Effector memory CD8-positive, alpha-beta T cell (primary cell): ENCODE measurements at regions not wholly inside any gene's neighbourhood (a gene's known extent, or its start where the extent isn't known, plus 50 kb on each side); places are given as distances from the start of the nearest gene placed in this dataset.

Experiments used
- ATAC-seq: fragments of 150-1000 bp; cut with Tn5 transposase; replicated peaks from 2 replicates; pipeline ENCODE4 v1.10.0; 2021; ENCODE audit warnings: mild to moderate bottlenecking, moderate library complexity
- DNase-seq, 3 experiments: peaks; one replicate each; pipeline ENCODE4 v3.0.0; 2021
- H3K27ac Mint-ChIP-seq, 2 donors: one replicate each; pipeline ENCODE4 v1.8.0; 2022; ENCODE audit warnings: mild to moderate bottlenecking in 2 of 2, mixed read lengths in 2 of 2, moderate library complexity in 2 of 2
- H3K27me3 Mint-ChIP-seq, 2 donors: one replicate each; pipeline ENCODE4 v1.8.0; 2022; ENCODE audit warnings: mixed read lengths in 2 of 2
- H3K36me3 Mint-ChIP-seq: one replicate; pipeline ENCODE4 v1.8.0; 2022; ENCODE audit warnings: mild to moderate bottlenecking, moderate library complexity, mixed read lengths; ENCODE audit not compliant: insufficient read depth
- H3K4me1 Mint-ChIP-seq, 2 donors: one replicate each; pipeline ENCODE4 v1.8.0; 2022; ENCODE audit warnings: low read depth in 2 of 2, mixed read lengths in 2 of 2
- H3K4me3 Mint-ChIP-seq, 2 donors: one replicate each; pipeline ENCODE4 v1.8.0; 2022; ENCODE audit warnings: mild to moderate bottlenecking in 2 of 2, mixed read lengths in 2 of 2, moderate library complexity in 2 of 2
- H3K9me3 Mint-ChIP-seq, 2 donors: one replicate each; pipeline ENCODE4 v1.8.0; 2022; ENCODE audit warnings: mixed read lengths in 2 of 2

- Mint-ChIP-seq H3K9me3 (no peaks in the 10 kb centered on the region), H3K4me1 (peaks cover 35 to 45% of the 10 kb centered on the region in 2 donors), H3K36me3 (no peaks in the 10 kb centered on the region), H3K27ac (peak overlapping the region; percentile 90 to 92), H3K27me3 (no peaks in the 10 kb centered on the region), H3K4me3 (no peak overlapping the region)
- ATAC-seq (no peak), DNase-seq (no peak)
These were observed 318.3 kb upstream of the GATB start for GRCh38 chr4:152079079-152079478.

GRCh38 chr4:152077582-152077981 is 316.8 kb upstream of the GATB start:
- H3K4me3 Mint-ChIP-seq, result no peak overlapping the region
- peaks cover 35 to 45% of the 10 kb centered on the region in 2 donors for H3K4me1 Mint-ChIP-seq
- no peaks in the 10 kb centered on the region for H3K27me3 Mint-ChIP-seq
- peak overlapping the region in 1 of 2 donors; percentile 15 for H3K27ac Mint-ChIP-seq
- ATAC-seq, result no peak
- DNase-seq, result no peak
- H3K9me3 Mint-ChIP-seq, result no peaks in the 10 kb centered on the region
- no peaks in the 10 kb centered on the region for H3K36me3 Mint-ChIP-seq

- Mint-ChIP-seq H3K27ac (peak overlapping the region in 1 of 2 donors; percentile 27), H3K4me1 (peaks cover 29 to 39% of the 10 kb centered on the region in 2 donors)
These were observed 314.6 kb upstream of the GATB start for GRCh38 chr4:152075253-152075928.

GRCh38 chr4:152074573-152074972 is 313.8 kb upstream of the GATB start:
- DNase-seq (no peak), ATAC-seq (no peak)
- H3K4me3 Mint-ChIP-seq, result no peak overlapping the region
- H3K27me3 Mint-ChIP-seq, result no peaks in the 10 kb centered on the region
- H3K27ac Mint-ChIP-seq, result peak overlapping the region in 1 of 2 donors; percentile 27
- H3K9me3 Mint-ChIP-seq, result no peaks in the 10 kb centered on the region
- peaks cover 21 to 31% of the 10 kb centered on the region in 2 donors for H3K4me1 Mint-ChIP-seq
- no peaks in the 10 kb centered on the region for H3K36me3 Mint-ChIP-seq

More at GRCh38 chr4:152075253-152075928, 314.6 kb upstream of the GATB start:
- H3K27me3 Mint-ChIP-seq, result no peaks in the 10 kb centered on the region
- H3K36me3 Mint-ChIP-seq, result no peaks in the 10 kb centered on the region
- H3K9me3 Mint-ChIP-seq, result no peaks in the 10 kb centered on the region
- no peak overlapping the region for H3K4me3 Mint-ChIP-seq
- DNase-seq, result no peak
- no peak for ATAC-seq

GRCh38 chr4:152074088-152074437 is 313.3 kb upstream of the GATB start:
- no peaks in the 10 kb centered on the region for H3K27me3 Mint-ChIP-seq
- ATAC-seq, result no peak
- H3K4me1 Mint-ChIP-seq, result peaks cover 20 to 27% of the 10 kb centered on the region in 2 donors
- no peaks in the 10 kb centered on the region for H3K9me3 Mint-ChIP-seq
- no peak overlapping the region for H3K4me3 Mint-ChIP-seq
- no peaks in the 10 kb centered on the region for H3K36me3 Mint-ChIP-seq
- DNase-seq, result no peak
- H3K27ac Mint-ChIP-seq, result no peak overlapping the region

GRCh38 chr4:152073351-152074087 is 312.7 kb upstream of the GATB start:
- no peak for ATAC-seq
- peaks cover 23 to 32% of the 10 kb centered on the region in 2 donors for H3K4me1 Mint-ChIP-seq
- no peak for DNase-seq
- H3K9me3 Mint-ChIP-seq, result no peaks in the 10 kb centered on the region
- H3K4me3 Mint-ChIP-seq, result no peak overlapping the region
- no peak overlapping the region for H3K27ac Mint-ChIP-seq
- H3K36me3 Mint-ChIP-seq, result no peaks in the 10 kb centered on the region
- no peaks in the 10 kb centered on the region for H3K27me3 Mint-ChIP-seq

- Mint-ChIP-seq H3K4me3 (no peak overlapping the region), H3K27me3 (no peaks in the 10 kb centered on the region), H3K36me3 (no peaks in the 10 kb centered on the region), H3K9me3 (no peaks in the 10 kb centered on the region), H3K4me1 (peaks cover 23 to 38% of the 10 kb centered on the region in 2 donors), H3K27ac (no peak overlapping the region)
- DNase-seq (no peak), ATAC-seq (no peak)
These were observed 312.1 kb upstream of the GATB start for GRCh38 chr4:152072906-152073305.

GRCh38 chr4:152072001-152072485 is 311.2 kb upstream of the GATB start:
- no peaks in the 10 kb centered on the region for H3K36me3 Mint-ChIP-seq
- peaks cover 19 to 39% of the 10 kb centered on the region in 2 donors for H3K4me1 Mint-ChIP-seq
- DNase-seq (no peak), ATAC-seq (no peak)
- H3K4me3 Mint-ChIP-seq, result no peak overlapping the region
- no peaks in the 10 kb centered on the region for H3K9me3 Mint-ChIP-seq
- H3K27me3 Mint-ChIP-seq, result no peaks in the 10 kb centered on the region
- no peak overlapping the region for H3K27ac Mint-ChIP-seq

GRCh38 chr4:152070854-152071253 is 310.0 kb upstream of the GATB start:
- no peaks in the 10 kb centered on the region for H3K9me3 Mint-ChIP-seq
- no peaks in the 10 kb centered on the region for H3K27me3 Mint-ChIP-seq
- peaks cover 20 to 40% of the 10 kb centered on the region in 2 donors for H3K4me1 Mint-ChIP-seq
- ATAC-seq (no peak), DNase-seq (no peak)
- no peak overlapping the region for H3K4me3 Mint-ChIP-seq
- H3K27ac Mint-ChIP-seq, result peak overlapping the region in 1 of 2 donors; percentile 44
- no peaks in the 10 kb centered on the region for H3K36me3 Mint-ChIP-seq

- ATAC-seq (no peak), DNase-seq (no peak)
- Mint-ChIP-seq H3K36me3 (no peaks in the 10 kb centered on the region), H3K9me3 (no peaks in the 10 kb centered on the region), H3K4me3 (no peak overlapping the region), H3K4me1 (peaks cover 25 to 50% of the 10 kb centered on the region in 2 donors), H3K27ac (peak overlapping the region in 1 of 2 donors; percentile 44), H3K27me3 (no peaks in the 10 kb centered on the region)
These were observed 308.1 kb upstream of the GATB start for GRCh38 chr4:152068866-152069265.

- H3K27ac Mint-ChIP-seq, result no peak overlapping the region
- no peak overlapping the region for H3K4me3 Mint-ChIP-seq
- no peak for DNase-seq
- no peak for ATAC-seq
- peaks cover 28 to 45% of the 10 kb centered on the region in 2 donors for H3K4me1 Mint-ChIP-seq
- H3K36me3 Mint-ChIP-seq, result peaks cover 3% of the 10 kb centered on the region
- no peaks in the 10 kb centered on the region for H3K9me3 Mint-ChIP-seq
- no peaks in the 10 kb centered on the region for H3K27me3 Mint-ChIP-seq
These were observed 304.7 kb upstream of the GATB start for GRCh38 chr4:152065545-152065944.

GRCh38 chr4:152064753-152065152 is 303.9 kb upstream of the GATB start:
- no peaks in the 10 kb centered on the region for H3K9me3 Mint-ChIP-seq
- peaks cover 27 to 43% of the 10 kb centered on the region in 2 donors for H3K4me1 Mint-ChIP-seq
- peak overlapping the region in 1 of 2 donors; percentile 17 for H3K4me3 Mint-ChIP-seq
- no peaks in the 10 kb centered on the region for H3K27me3 Mint-ChIP-seq
- H3K27ac Mint-ChIP-seq, result no peak overlapping the region
- DNase-seq, result no peak
- no peak for ATAC-seq
- H3K36me3 Mint-ChIP-seq, result peaks cover 3% of the 10 kb centered on the region

- peak overlapping the region; percentile 45 to 66 for H3K4me3 Mint-ChIP-seq
- no peaks in the 10 kb centered on the region for H3K27me3 Mint-ChIP-seq
- ATAC-seq (no peak), DNase-seq (no peak)
- H3K9me3 Mint-ChIP-seq, result no peaks in the 10 kb centered on the region
- peaks cover 27 to 43% of the 10 kb centered on the region in 2 donors for H3K4me1 Mint-ChIP-seq
- H3K27ac Mint-ChIP-seq, result no peak overlapping the region
- peaks cover 3% of the 10 kb centered on the region for H3K36me3 Mint-ChIP-seq
These were observed 303.5 kb upstream of the GATB start for GRCh38 chr4:152064282-152064681.
